ENCODE measurements at regions not wholly inside any gene's neighbourhood (a gene's known extent, or its start where the extent isn't known, plus 50 kb on each side); places are given as distances from the start of the nearest gene placed in this dataset.

GRCh38 chr13:31081316-31081715 is 80.4 kb downstream of the HSPH1 start:
- ChIA-PET POLR2A (no interaction called here), CTCF (ENCODE audit: low intra/inter-chr PET ratio) (no interaction called here)
- in situ Hi-C loops (cut with MboI) (no loop called here), intact Hi-C loops (cut with micrococcal nuclease) (no loop called here)
- Histone ChIP-seq H3K9me1 (ENCODE audit: control insufficient read depth, insufficient read depth, low read length) (no peaks in the 10 kb centered on the region), H2AFZ (ENCODE audit: low read depth, low read length) (no peak overlapping the region), H3K4me2 (ENCODE audit: insufficient read depth, low read length) (no peak overlapping the region), H3K79me2 (ENCODE audit: control insufficient read depth, insufficient read depth, low read length) (no peaks in the 10 kb centered on the region), H3K9ac (ENCODE audit: insufficient read depth in 1 of 2, low read depth in 2 of 2, low read length in 2 of 2) (no peak overlapping the region), H3K27me3 (ENCODE audit: control insufficient read depth in 2 of 2, insufficient read depth in 2 of 2, low read length in 2 of 2) (peaks cover 0 to 4% of the 10 kb centered on the region in 2 experiments; a peak in 3 of 5 replicates), H4K20me1 (replicated peaks; ENCODE audit: control insufficient read depth, insufficient read depth, low read length) (no peaks in the 10 kb centered on the region), H3K9me3 (replicated peaks; ENCODE audit: control insufficient read depth, insufficient read depth, low read depth, low read length) (no peaks in the 10 kb centered on the region), H3K4me1 (replicated peaks in 1 of 2; ENCODE audit: control insufficient read depth in 2 of 2, insufficient read depth in 2 of 2, low read length in 2 of 2) (no peaks in the 10 kb centered on the region), H3K36me3 (ENCODE audit: control insufficient read depth, insufficient read depth, low read length) (no peaks in the 10 kb centered on the region), H3K4me3 (no peak overlapping the region), H3K27ac (ENCODE audit: extremely low read depth, low read depth, low read length) (no peak overlapping the region)
- DNase-seq (ENCODE audit: extremely low read depth in 1 of 4, low spot score in 3 of 4) = no peak
- TF ChIP-seq ZNF140 (CRISPR knock-in tag; IDR thresholded peaks at IDR 0.05) = no peak
- ATAC-seq = no peak
- no peak for FAIRE-seq
- BruUV-seq (replicated peaks) = no TSS peak
- 4% methylated on average over 6 of the region's 6 CpGs for WGBS (ENCODE audit: insufficient coverage, low coverage, missing lambda C conversion rate)

- H3K27me3 ChIP-seq (ENCODE audit: control insufficient read depth in 2 of 2, insufficient read depth in 2 of 2, low read length in 2 of 2) = no peaks in the 10 kb centered on the region
- H3K36me3 ChIP-seq (ENCODE audit: control insufficient read depth, insufficient read depth, low read length) = no peaks in the 10 kb centered on the region
- no peaks in the 10 kb centered on the region for H4K20me1 ChIP-seq (replicated peaks; ENCODE audit: control insufficient read depth, insufficient read depth, low read length)
- H2AFZ ChIP-seq (ENCODE audit: low read depth, low read length) = no peak overlapping the region
- no TSS peak for BruUV-seq (replicated peaks)
- no peak for DNase-seq (ENCODE audit: extremely low read depth in 1 of 4, low spot score in 3 of 4)
- H3K9me3 ChIP-seq (replicated peaks; ENCODE audit: control insufficient read depth, insufficient read depth, low read depth, low read length) = no peaks in the 10 kb centered on the region
- FAIRE-seq = no peak
- H3K27ac ChIP-seq (ENCODE audit: extremely low read depth, low read depth, low read length) = no peak overlapping the region
- POLR2A ChIA-PET = interaction anchor here (0.9 kb wide), 1 partner anchor 10 kb away, joined by 4 read pairs; no protein-coding TSS in a partner anchor
- H3K79me2 ChIP-seq (ENCODE audit: control insufficient read depth, insufficient read depth, low read length) = no peaks in the 10 kb centered on the region
- in situ Hi-C loops (cut with MboI) = no loop called here
- no peak overlapping the region for H3K4me2 ChIP-seq (ENCODE audit: insufficient read depth, low read length)
- no peaks in the 10 kb centered on the region for H3K9me1 ChIP-seq (ENCODE audit: control insufficient read depth, insufficient read depth, low read length)
- no peak overlapping the region for H3K4me3 ChIP-seq
- CTCF ChIA-PET (ENCODE audit: low intra/inter-chr PET ratio) = no interaction called here
- no peak for TF ChIP-seq LARP7 (IDR thresholded peaks at IDR 0.05)
- no peak for TF ChIP-seq NCOA6 (IDR thresholded peaks at IDR 0.05)
- TF ChIP-seq ZNF140 (CRISPR knock-in tag; IDR thresholded peaks at IDR 0.05) = no peak
- no peak for TF ChIP-seq KAT2B (IDR thresholded peaks at IDR 0.05; ENCODE audit: low read depth, low read length)
- no peak for TF ChIP-seq TCF7 (IDR thresholded peaks at IDR 0.05; ENCODE audit: borderline replicate concordance)
- no peak for TF ChIP-seq TARDBP (IDR thresholded peaks at IDR 0.05)
- no peaks in the 10 kb centered on the region for H3K4me1 ChIP-seq (replicated peaks in 1 of 2; ENCODE audit: control insufficient read depth in 2 of 2, insufficient read depth in 2 of 2, low read length in 2 of 2)
- no peak overlapping the region for H3K9ac ChIP-seq (ENCODE audit: insufficient read depth in 1 of 2, low read depth in 2 of 2, low read length in 2 of 2)
- intact Hi-C loops (cut with micrococcal nuclease) = no loop called here
- no peak for ATAC-seq
Observed at GRCh38 chr13:31074756-31075155, 86.9 kb downstream of the HSPH1 start.

Measured in K562 (cell line).